Gastrocnemius medialis (tissue), 4 donors: ENCODE measurements at regions not wholly inside any gene's neighbourhood (a gene's known extent, or its start where the extent isn't known, plus 50 kb on each side); places are given as distances from the start of the nearest gene placed in this dataset.

Experiments
- ATAC-seq, 2 donors: fragments of 150-250 bp; one replicate each; pipeline ENCODE4 v1.9.1; 2016
- DNase-seq, 2 donors: peaks; one replicate each; pipeline ENCODE4 v3.0.0-alpha.2; 2019
- H3K27ac ChIP-seq, 4 donors: fragments of 200-600 bp; sonication (generic); 1 replicate in 1 of 4; 2 replicates in 3 of 4; pipeline ENCODE4 v1.5.1; 2016 to 2018; ENCODE audit warnings: mild to moderate bottlenecking in 2 of 4, moderate library complexity in 1 of 4
- H3K27me3 ChIP-seq, 3 donors: fragments of 200-600 bp; sonication (generic) in 2 of 3; 1 replicate in 1 of 3; 2 replicates in 2 of 3; pipeline versions ENCODE4 v1.5.1 to v1.6.0; 2016 to 2019; ENCODE audit warnings: mild to moderate bottlenecking in 1 of 3, moderate library complexity in 1 of 3
- H3K36me3 ChIP-seq, 2 donors: fragments of 200-600 bp; sonication (generic) in 1 of 2; one replicate each; pipeline ENCODE4 v1.5.1; 2017 to 2018
- H3K4me1 ChIP-seq, 2 donors: fragments of 200-600 bp; sonication (generic) in 1 of 2; one replicate each; pipeline ENCODE4 v1.5.1; 2016 to 2017; ENCODE audit warnings: mild to moderate bottlenecking in 2 of 2
- H3K4me3 ChIP-seq, 4 donors: fragments of 200-600 bp; sonication (generic) in 3 of 4; 1 replicate in 1 of 4; 2 replicates in 3 of 4; pipeline ENCODE4 v1.5.1; 2016 to 2019; ENCODE audit warnings: mild to moderate bottlenecking in 2 of 4
- H3K9me3 ChIP-seq, 3 donors: fragments of 200-600 bp; sonication (generic) in 2 of 3; 1 replicate in 1 of 3; 2 replicates in 2 of 3; pipeline ENCODE4 v1.5.1; 2016 to 2019
- CTCF ChIP-seq, 5 experiments: fragments of 450-650 bp in 3 of 5; fragments of 200-600 bp in 2 of 5; sonication (generic) in 2 of 5; IDR thresholded peaks in 4 of 5; conservative IDR thresholded peaks in 1 of 5; 1 replicate in 4 of 5; 2 replicates in 1 of 5; pipeline ENCODE4 v1.5.1; 2016 to 2019; ENCODE audit warnings: antibody characterized with exemption in 5 of 5, mild to moderate bottlenecking in 3 of 5, moderate library complexity in 3 of 5
- POLR2A ChIP-seq, 2 donors: fragments of 450-650 bp; IDR thresholded peaks; one replicate each; pipeline ENCODE4 v1.6.1; 2017; ENCODE audit warnings: antibody characterized with exemption in 2 of 2, mild to moderate bottlenecking in 2 of 2, moderate library complexity in 2 of 2
- in situ Hi-C, 4 donors: fragments of 200-750 bp; cut with MboI; loops; one replicate each; pipeline versions ENCODE4 v1.15.0 to v1.8.0; 2017; ENCODE audit warnings: low sequenced_read_pairs in 4 of 4
- intact Hi-C: fragments of 100-400 bp; cut with DNase I; formaldehyde crosslinking; loops from one replicate; pipeline ENCODE4 v1.15.1; 2023; ENCODE audit warnings: low total_unique reads

GRCh38 chr5:120062515-120062917 is 401.6 kb upstream of the PRR16 start:
- Histone ChIP-seq H3K36me3 (no peaks in the 10 kb centered on the region), H3K4me3 (no peak overlapping the region), H3K9me3 (no peaks in the 10 kb centered on the region), H3K27ac (no peak overlapping the region), H3K27me3 (no peaks in the 10 kb centered on the region), H3K4me1 (no peaks in the 10 kb centered on the region)
- ATAC-seq (no peak), DNase-seq (no peak)
- intact Hi-C loops (no loop called here), in situ Hi-C loops (loop anchor here in 2 of 4 donors (25.0 kb wide), 1 partner anchor 400 kb away; the partner anchor contains the start of gene PRR16 (in 2 of the 2))
- TF ChIP-seq POLR2A (IDR thresholded peaks at IDR 0.05) (no peak), CTCF (IDR thresholded peaks at IDR 0.05 in 4 of 5, conservative IDR thresholded peaks at IDR 0.05 in 1 of 5) (no peak)

GRCh38 chr5:120072068-120072761 is 391.9 kb upstream of the PRR16 start:
- ATAC-seq (no peak), DNase-seq (no peak)
- Histone ChIP-seq H3K4me3 (no peak overlapping the region), H3K36me3 (no peaks in the 10 kb centered on the region), H3K27ac (no peak overlapping the region), H3K9me3 (no peaks in the 10 kb centered on the region), H3K4me1 (no peaks in the 10 kb centered on the region), H3K27me3 (no peaks in the 10 kb centered on the region)
- intact Hi-C loops (no loop called here), in situ Hi-C loops (loop anchor here in 2 of 4 donors (25.0 kb wide), 1 partner anchor 390 kb away; the partner anchor contains the start of gene PRR16 (in 2 of the 2))
- TF ChIP-seq POLR2A (IDR thresholded peaks at IDR 0.05) (no peak), CTCF (IDR thresholded peaks at IDR 0.05 in 4 of 5, conservative IDR thresholded peaks at IDR 0.05 in 1 of 5) (no peak)

GRCh38 chr5:120073722-120074121 is 390.4 kb upstream of the PRR16 start:
- intact Hi-C loops (no loop called here), in situ Hi-C loops (loop anchor here in 2 of 4 donors (25.0 kb wide), 1 partner anchor 389 kb away; the partner anchor contains the start of gene PRR16 (in 2 of the 2))
- no peaks in the 10 kb centered on the region for H3K27me3 ChIP-seq
- H3K4me1 ChIP-seq = no peaks in the 10 kb centered on the region
- no peak for DNase-seq
- H3K9me3 ChIP-seq = no peaks in the 10 kb centered on the region
- H3K27ac ChIP-seq = no peak overlapping the region
- H3K36me3 ChIP-seq = no peaks in the 10 kb centered on the region
- no peak overlapping the region for H3K4me3 ChIP-seq
- TF ChIP-seq POLR2A (IDR thresholded peaks at IDR 0.05) (no peak), CTCF (IDR thresholded peaks at IDR 0.05 in 4 of 5, conservative IDR thresholded peaks at IDR 0.05 in 1 of 5) (no peak)
- ATAC-seq = no peak

GRCh38 chr5:120080781-120081180 is 383.3 kb upstream of the PRR16 start:
- DNase-seq = no peak
- in situ Hi-C loops = no loop called here
- no peaks in the 10 kb centered on the region for H3K9me3 ChIP-seq

More at GRCh38 chr5:120080781-120081180, 383.3 kb upstream of the PRR16 start:
- intact Hi-C loops = no loop called here
- Histone ChIP-seq H3K4me1 (no peaks in the 10 kb centered on the region), H3K27ac (no peak overlapping the region), H3K4me3 (no peak overlapping the region), H3K36me3 (no peaks in the 10 kb centered on the region), H3K27me3 (no peaks in the 10 kb centered on the region)
- no peak for ATAC-seq
- no peak for TF ChIP-seq POLR2A (IDR thresholded peaks at IDR 0.05)
- TF ChIP-seq CTCF (IDR thresholded peaks at IDR 0.05 in 4 of 5, conservative IDR thresholded peaks at IDR 0.05 in 1 of 5) = no peak
